Mesenchymal stem cell (in vitro differentiated cells and primary cell): ENCODE measurements at regions not wholly inside any gene's neighbourhood (a gene's known extent, or its start where the extent isn't known, plus 50 kb on each side); places are given as distances from the start of the nearest gene placed in this dataset.
A peak's percentile ranks its signal among the peaks of the same experiment; 100 is the strongest.
"Not testable (repeated sequence)": the region's sequence is repeated elsewhere in the genome, so short reads cannot be mapped to it uniquely, and the experiment has no call there.

Source experiments
- DNase-seq: peaks from one replicate; pipeline ENCODE4 v3.0.0-alpha.2; 2013
- H2AFZ ChIP-seq: one replicate; pipeline ENCODE4 v1.6.1; 2013; ENCODE audit warnings: low read depth, mild to moderate bottlenecking, control low read depth, inconsistent platforms, low read length, moderate library complexity
- H2AK5ac ChIP-seq: 2 replicates; pipeline ENCODE4 v1.6.1; 2013; ENCODE audit warnings: low read length, moderate library complexity, mild to moderate bottlenecking, inconsistent platforms; ENCODE audit not compliant: severe bottlenecking
- H2BK120ac ChIP-seq: one replicate; pipeline ENCODE4 v1.6.1; 2013; ENCODE audit warnings: low read depth, mild to moderate bottlenecking, inconsistent platforms, low read length, moderate library complexity
- H2BK12ac ChIP-seq, 2 experiments: one replicate each; pipeline ENCODE4 v1.6.1; 2013; ENCODE audit warnings: inconsistent platforms in 2 of 2, low read length in 2 of 2, mild to moderate bottlenecking in 2 of 2, moderate library complexity in 2 of 2, control low read depth in 1 of 2
- H2BK15ac ChIP-seq: one replicate; pipeline ENCODE4 v1.6.1; 2013; ENCODE audit warnings: mild to moderate bottlenecking, low read depth, inconsistent platforms; ENCODE audit not compliant: poor library complexity, severe bottlenecking
- H2BK5ac ChIP-seq: 2 replicates; pipeline ENCODE4 v1.6.1; 2013; ENCODE audit warnings: low read depth, mild to moderate bottlenecking, low read length, control low read depth, inconsistent platforms; ENCODE audit not compliant: poor library complexity, severe bottlenecking
- H3K14ac ChIP-seq, 2 experiments: one replicate each; pipeline ENCODE4 v1.6.1; 2013; ENCODE audit warnings: inconsistent platforms in 2 of 2, low read length in 2 of 2, control low read depth in 1 of 2, mild to moderate bottlenecking in 1 of 2, moderate library complexity in 1 of 2
- H3K18ac ChIP-seq, 2 experiments: one replicate each; pipeline ENCODE4 v1.6.1; 2013; ENCODE audit warnings: inconsistent platforms in 2 of 2, low read length in 2 of 2, control low read depth in 1 of 2, low read depth in 1 of 2, mild to moderate bottlenecking in 1 of 2
- H3K23ac ChIP-seq, 2 experiments: one replicate each; pipeline ENCODE4 v1.6.1; 2013; ENCODE audit warnings: inconsistent platforms in 2 of 2, low read length in 2 of 2, mild to moderate bottlenecking in 2 of 2, moderate library complexity in 2 of 2, control low read depth in 1 of 2
- H3K27ac ChIP-seq: 2 replicates; pipeline ENCODE4 v1.5.1; 2013; ENCODE audit warnings: mild to moderate bottlenecking, moderate library complexity, low read length, control low read depth, inconsistent platforms; ENCODE audit not compliant: poor library complexity, severe bottlenecking
- H3K27me3 ChIP-seq, 2 experiments: 2 replicates each; pipeline versions ENCODE4 v1.6.1 to v1.7.0; 2013; ENCODE audit warnings: low read length in 2 of 2, mild to moderate bottlenecking in 2 of 2, moderate library complexity in 2 of 2, control low read depth in 1 of 2, inconsistent platforms in 1 of 2; ENCODE audit not compliant: control insufficient read depth in 1 of 2, insufficient read depth in 1 of 2
- H3K36me3 ChIP-seq, 2 experiments: 2 replicates each; pipeline versions ENCODE4 v1.6.1 to v1.7.0; 2013; ENCODE audit warnings: low read length in 2 of 2, control low read depth in 1 of 2, inconsistent platforms in 1 of 2, low read depth in 1 of 2, mild to moderate bottlenecking in 1 of 2; ENCODE audit not compliant: insufficient read depth in 2 of 2, control insufficient read depth in 1 of 2
- H3K4ac ChIP-seq, 2 experiments: one replicate each; pipeline ENCODE4 v1.6.1; 2013; ENCODE audit warnings: inconsistent platforms in 2 of 2, low read length in 2 of 2, mild to moderate bottlenecking in 2 of 2, moderate library complexity in 2 of 2, control low read depth in 1 of 2, low read depth in 1 of 2
- H3K4me1 ChIP-seq: 2 replicates; pipeline ENCODE4 v1.6.1; 2013; ENCODE audit warnings: low read depth, low read length, control low read depth; ENCODE audit not compliant: control insufficient read depth, insufficient read depth
- H3K4me2 ChIP-seq: 2 replicates; pipeline ENCODE4 v1.6.1; 2013; ENCODE audit warnings: low read length, mild to moderate bottlenecking, inconsistent platforms; ENCODE audit not compliant: poor library complexity, severe bottlenecking
- H3K4me3 ChIP-seq, 2 experiments: 2 replicates each; pipeline versions ENCODE4 v1.5.1 to v1.7.0; 2013; ENCODE audit warnings: low read length in 2 of 2, mild to moderate bottlenecking in 2 of 2, control low read depth in 1 of 2, low read depth in 1 of 2; ENCODE audit not compliant: insufficient read depth in 1 of 2
- H3K79me1 ChIP-seq: replicated peaks from 2 replicates; pipeline ENCODE4 v1.6.1; 2013; ENCODE audit warnings: mild to moderate bottlenecking, control low read depth, low read length, inconsistent platforms; ENCODE audit not compliant: poor library complexity, severe bottlenecking
- H3K9ac ChIP-seq: 2 replicates; pipeline ENCODE4 v1.7.0; 2013; ENCODE audit warnings: mild to moderate bottlenecking, low read length, moderate library complexity
- H3K9me3 ChIP-seq: 2 replicates; pipeline ENCODE4 v1.7.0; 2013; ENCODE audit warnings: mild to moderate bottlenecking, low read length; ENCODE audit not compliant: control insufficient read depth
- H4K8ac ChIP-seq: one replicate; pipeline ENCODE4 v1.6.1; 2013; ENCODE audit warnings: inconsistent platforms, mild to moderate bottlenecking, low read length, moderate library complexity
- H4K91ac ChIP-seq: one replicate; pipeline ENCODE4 v1.6.1; 2013; ENCODE audit warnings: mild to moderate bottlenecking, low read length, inconsistent platforms
- WGBS: methylation state at CpG from one replicate; pipeline ENCODE4 v1.1.7; 2013; ENCODE audit warnings: mixed read lengths; 5-methylcytosine and 5-hydroxymethylcytosine counted together

DNA sequence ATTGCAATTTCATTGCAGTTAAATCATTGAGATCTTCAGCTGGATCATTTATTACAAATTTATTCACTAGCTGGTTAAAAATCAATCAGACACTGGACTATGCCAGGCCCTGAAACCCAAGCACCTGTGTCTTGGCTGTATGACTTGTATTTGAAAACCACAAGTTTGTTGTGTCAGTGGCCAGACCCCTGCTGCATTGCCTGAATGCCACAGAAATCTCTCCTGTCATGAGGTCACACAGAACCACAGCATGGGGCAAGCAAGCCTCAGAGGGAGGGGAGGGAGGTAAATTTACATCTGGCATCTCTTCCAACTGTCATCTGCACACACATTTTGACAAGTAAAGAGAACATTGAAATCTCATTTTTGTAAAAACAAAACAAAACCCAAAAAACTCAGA, 90.0 kb downstream of the ARRDC3 start:
- H3K9me3 ChIP-seq: no peaks in the 10 kb centered on the region
- no peak overlapping the region for H3K4ac ChIP-seq
- H3K4me3 ChIP-seq: no peak overlapping the region
- no peak overlapping the region for H2AK5ac ChIP-seq
- H3K27me3 ChIP-seq: no peaks in the 10 kb centered on the region
- H2BK12ac ChIP-seq: no peak overlapping the region
- H3K79me1 ChIP-seq: peaks cover 3% of the 10 kb centered on the region
- no peak overlapping the region for H3K23ac ChIP-seq
- H4K91ac ChIP-seq: no peak overlapping the region
- no peak overlapping the region for H2AFZ ChIP-seq
- H3K9ac ChIP-seq: no peak overlapping the region
- no peak overlapping the region for H3K18ac ChIP-seq
- H3K36me3 ChIP-seq: no peaks in the 10 kb centered on the region
- no peak overlapping the region for H2BK120ac ChIP-seq
- H3K14ac ChIP-seq: no peak overlapping the region
- no peak overlapping the region for H4K8ac ChIP-seq
- H3K27ac ChIP-seq: peak overlapping the region; percentile 84
- H2BK15ac ChIP-seq: no peak overlapping the region
- H3K4me1 ChIP-seq: peaks cover 11% of the 10 kb centered on the region
- H3K4me2 ChIP-seq: peak overlapping the region; percentile 2
- peak; percentile 51 for DNase-seq
- H2BK5ac ChIP-seq: no peak overlapping the region

- no peak overlapping the region for H4K91ac ChIP-seq
- DNase-seq: no peak
- H2BK5ac ChIP-seq: no peak overlapping the region
- no peak overlapping the region for H3K23ac ChIP-seq
- H3K4me2 ChIP-seq: no peak overlapping the region
- H2AFZ ChIP-seq: no peak overlapping the region
- H4K8ac ChIP-seq: no peak overlapping the region
- no peak overlapping the region for H3K14ac ChIP-seq
- no peak overlapping the region for H3K4me3 ChIP-seq
- H3K9ac ChIP-seq: no peak overlapping the region
- H3K27ac ChIP-seq: no peak overlapping the region
- H3K36me3 ChIP-seq: no peaks in the 10 kb centered on the region
- no peak overlapping the region for H2BK15ac ChIP-seq
- no peaks in the 10 kb centered on the region for H3K9me3 ChIP-seq
- H3K79me1 ChIP-seq: peaks cover 3% of the 10 kb centered on the region
- peaks cover 11% of the 10 kb centered on the region for H3K4me1 ChIP-seq
- H2BK12ac ChIP-seq: no peak overlapping the region
- H3K18ac ChIP-seq: no peak overlapping the region
- H3K4ac ChIP-seq: no peak overlapping the region
- WGBS: 97% methylated on average over 4 of the region's 4 CpGs
- no peak overlapping the region for H2BK120ac ChIP-seq
- peak overlapping the region; percentile 98 for H2AK5ac ChIP-seq
- H3K27me3 ChIP-seq: no peaks in the 10 kb centered on the region
Observed at GRCh38 chr5:91291628-91292569, 91.2 kb downstream of the ARRDC3 start.

GRCh38 chr5:91288118-91288916, 94.8 kb downstream of the ARRDC3 start:
- peak; percentile 87 for DNase-seq
- Histone ChIP-seq H3K36me3 (no peaks in the 10 kb centered on the region), H3K14ac (no peak overlapping the region), H4K8ac (no peak overlapping the region), H3K18ac (peak overlapping the region in 1 of 2 experiments; percentile 48), H3K4me3 (no peak overlapping the region), H3K4ac (no peak overlapping the region), H3K4me1 (peaks cover 5% of the 10 kb centered on the region), H2AK5ac (peak overlapping the region; percentile 68), H2AFZ (no peak overlapping the region), H2BK15ac (no peak overlapping the region), H2BK120ac (no peak overlapping the region), H3K27me3 (no peaks in the 10 kb centered on the region), H3K9me3 (no peaks in the 10 kb centered on the region), H4K91ac (no peak overlapping the region), H2BK5ac (no peak overlapping the region), H3K23ac (no peak overlapping the region), H3K79me1 (peaks cover 3% of the 10 kb centered on the region), H3K9ac (no peak overlapping the region), H3K27ac (no peak overlapping the region), H3K4me2 (no peak overlapping the region), H2BK12ac (no peak overlapping the region)
- WGBS: 93% methylated on average over 2 of the region's 3 CpGs

DNA sequence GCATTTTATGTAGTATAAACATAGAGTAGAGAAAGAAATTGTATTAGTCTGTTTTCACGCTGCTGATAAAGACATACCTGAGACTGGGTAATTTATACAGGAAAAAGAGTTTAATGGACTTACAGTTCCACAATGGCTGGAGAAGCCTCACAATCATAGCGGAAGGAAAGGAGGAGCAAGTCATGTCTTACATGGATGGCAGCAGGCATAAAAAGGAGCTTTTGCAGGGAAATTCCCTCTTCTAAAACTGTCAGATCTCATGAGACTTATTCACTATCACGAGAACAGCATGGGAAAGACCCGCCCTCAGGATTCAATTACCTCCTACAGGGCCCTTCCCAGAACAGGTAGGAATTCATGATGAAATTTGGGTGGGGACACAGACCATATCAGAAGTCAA, 98.1 kb downstream of the ARRDC3 start:
- H2AFZ ChIP-seq, H3K18ac ChIP-seq, H3K23ac ChIP-seq, H3K27me3 ChIP-seq, DNase-seq, H4K8ac ChIP-seq, H3K4me2 ChIP-seq, H3K4me3 ChIP-seq, H3K14ac ChIP-seq, H2BK120ac ChIP-seq, H3K9me3 ChIP-seq, H3K79me1 ChIP-seq, H2BK15ac ChIP-seq, H3K36me3 ChIP-seq, H3K4ac ChIP-seq, H2BK5ac ChIP-seq, H3K27ac ChIP-seq, H3K4me1 ChIP-seq, H2AK5ac ChIP-seq, H2BK12ac ChIP-seq, H4K91ac ChIP-seq: not testable (repeated sequence)
- peak overlapping the region; percentile 72 for H3K9ac ChIP-seq
- WGBS: 92% methylated on average over 2 of the region's 4 CpGs
